H9 (cell line): ENCODE measurements at regions not wholly inside any gene's neighbourhood (a gene's known extent, or its start where the extent isn't known, plus 50 kb on each side); places are given as distances from the start of the nearest gene placed in this dataset.
A peak's percentile ranks its signal among the peaks of the same experiment; 100 is the strongest.

Source experiments
- DNase-seq: peaks from one replicate; pipeline ENCODE4 v3.0.0-alpha.2; 2017
- H2AFZ ChIP-seq: one replicate; pipeline ENCODE4 v1.6.1; 2013; ENCODE audit warnings: mild to moderate bottlenecking, low read length, control low read depth, moderate library complexity
- H2AK5ac ChIP-seq: 2 replicates; pipeline ENCODE4 v1.6.1; 2013; ENCODE audit warnings: low read length, control low read depth, mixed read lengths; ENCODE audit not compliant: insufficient read length
- H2BK120ac ChIP-seq: one replicate; pipeline ENCODE4 v1.6.1; 2013; ENCODE audit warnings: low read depth, mild to moderate bottlenecking, low read length, control low read depth, inconsistent platforms; ENCODE audit not compliant: poor library complexity, severe bottlenecking
- H2BK12ac ChIP-seq: 2 replicates; pipeline ENCODE4 v1.6.1; 2013; ENCODE audit warnings: low read length, control low read depth, mixed read lengths, low read depth; ENCODE audit not compliant: insufficient read length
- H2BK15ac ChIP-seq: 2 replicates; pipeline ENCODE4 v1.6.1; 2013; ENCODE audit warnings: low read depth, low read length, control low read depth
- H2BK20ac ChIP-seq: one replicate; pipeline ENCODE4 v1.6.1; 2013; ENCODE audit warnings: low read depth, mild to moderate bottlenecking, low read length, control low read depth, inconsistent platforms; ENCODE audit not compliant: poor library complexity, severe bottlenecking
- H2BK5ac ChIP-seq: 2 replicates; pipeline ENCODE4 v1.6.1; 2013; ENCODE audit warnings: low read length, control low read depth, mixed read lengths; ENCODE audit not compliant: insufficient read length
- H3K14ac ChIP-seq: 2 replicates; pipeline ENCODE4 v1.6.1; 2013; ENCODE audit warnings: low read length, control low read depth; ENCODE audit not compliant: insufficient read depth
- H3K18ac ChIP-seq: 2 replicates; pipeline ENCODE4 v1.6.1; 2013; ENCODE audit warnings: low read depth, mild to moderate bottlenecking, mixed read lengths, low read length, control low read depth; ENCODE audit not compliant: insufficient read length
- H3K23ac ChIP-seq: 2 replicates; pipeline ENCODE4 v1.6.1; 2013; ENCODE audit warnings: low read length, control low read depth, mixed read lengths, low read depth; ENCODE audit not compliant: insufficient read length
- H3K23me2 ChIP-seq: 2 replicates; pipeline ENCODE4 v1.6.1; 2013; ENCODE audit warnings: low read depth, mild to moderate bottlenecking, mixed read lengths, low read length, control low read depth; ENCODE audit not compliant: insufficient read length, poor library complexity, severe bottlenecking
- H3K27ac ChIP-seq: 2 replicates; pipeline ENCODE4 v1.5.1; 2013; ENCODE audit warnings: low read length, control low read depth, mixed read lengths, low read depth; ENCODE audit not compliant: insufficient read length
- H3K27me3 ChIP-seq: 2 replicates; pipeline ENCODE4 v1.6.1; 2013; ENCODE audit warnings: low read length, control low read depth, inconsistent platforms; ENCODE audit not compliant: insufficient read depth
- H3K4ac ChIP-seq: 2 replicates; pipeline ENCODE4 v1.6.1; 2013; ENCODE audit warnings: low read depth, mild to moderate bottlenecking, control low read depth, inconsistent platforms, low read length, moderate library complexity
- H3K4me1 ChIP-seq: 2 replicates; pipeline ENCODE4 v1.6.1; 2013; ENCODE audit warnings: low read length, control low read depth, inconsistent platforms; ENCODE audit not compliant: insufficient read depth
- H3K4me2 ChIP-seq: 2 replicates; pipeline ENCODE4 v1.6.1; 2013; ENCODE audit warnings: low read length, control low read depth, mixed read lengths; ENCODE audit not compliant: insufficient read length, insufficient read depth
- H3K56ac ChIP-seq: 2 replicates; pipeline ENCODE4 v1.6.1; 2013; ENCODE audit warnings: low read depth, mild to moderate bottlenecking, mixed read lengths, low read length, control low read depth; ENCODE audit not compliant: insufficient read length
- H3K79me1 ChIP-seq: 2 replicates; pipeline ENCODE4 v1.6.1; 2013; ENCODE audit warnings: low read depth, mild to moderate bottlenecking, moderate library complexity, low read length, control low read depth, inconsistent platforms; ENCODE audit not compliant: insufficient read depth, poor library complexity, severe bottlenecking
- H3K79me2 ChIP-seq: 2 replicates; pipeline ENCODE4 v1.6.1; 2013; ENCODE audit warnings: low read length, control low read depth, inconsistent platforms; ENCODE audit not compliant: insufficient read depth
- H3K9ac ChIP-seq: 2 replicates; pipeline ENCODE4 v1.6.1; 2013; ENCODE audit warnings: low read length, control low read depth, mixed read lengths; ENCODE audit not compliant: insufficient read length; ENCODE audit errors: extremely low read depth
- H3K9me3 ChIP-seq: one replicate; pipeline ENCODE4 v1.6.1; 2013; ENCODE audit warnings: low read depth, low read length, inconsistent platforms; ENCODE audit not compliant: control insufficient read depth
- H3T11ph ChIP-seq: one replicate; pipeline ENCODE4 v1.6.1; 2013; ENCODE audit warnings: mild to moderate bottlenecking, low read length, control low read depth, inconsistent platforms
- H4K20me1 ChIP-seq: one replicate; pipeline ENCODE4 v1.6.1; 2013; ENCODE audit not compliant: control insufficient read depth, insufficient read length, insufficient read depth
- H4K5ac ChIP-seq: 2 replicates; pipeline ENCODE4 v1.6.1; 2013; ENCODE audit warnings: low read depth, mild to moderate bottlenecking, mixed read lengths, low read length, control low read depth; ENCODE audit not compliant: insufficient read length
- H4K8ac ChIP-seq: replicated peaks from 2 replicates; pipeline ENCODE4 v1.6.1; 2013; ENCODE audit warnings: low read length, control low read depth, mixed read lengths, low read depth; ENCODE audit not compliant: insufficient read length
- H4K91ac ChIP-seq: 2 replicates; pipeline ENCODE4 v1.6.1; 2013; ENCODE audit warnings: low read depth, mild to moderate bottlenecking, moderate library complexity, mixed read lengths, low read length, control low read depth; ENCODE audit not compliant: insufficient read length
- H3K27ac Mint-ChIP-seq, 3 experiments: 2 replicates in 2 of 3; 3 replicates in 1 of 3; pipeline ENCODE4 v1.8.0; 2020 to 2021; ENCODE audit warnings: mixed read lengths in 3 of 3, mild to moderate bottlenecking in 1 of 3, moderate library complexity in 1 of 3
- H3K27me3 Mint-ChIP-seq: 2 replicates; pipeline ENCODE4 v1.8.0; 2021; ENCODE audit warnings: low read depth, mild to moderate bottlenecking, moderate library complexity, mixed read lengths
- H3K36me3 Mint-ChIP-seq, 3 experiments: 2 replicates in 2 of 3; 3 replicates in 1 of 3; pipeline ENCODE4 v1.8.0; 2020 to 2021; ENCODE audit warnings: low read depth in 3 of 3, mixed read lengths in 3 of 3; ENCODE audit not compliant: insufficient read depth in 1 of 3
- H3K4me1 Mint-ChIP-seq, 2 experiments: 2 replicates each; pipeline ENCODE4 v1.8.0; 2020; ENCODE audit warnings: mixed read lengths in 2 of 2
- H3K4me3 Mint-ChIP-seq, 2 experiments: 2 replicates in 1 of 2; 3 replicates in 1 of 2; pipeline ENCODE4 v1.8.0; 2020 to 2021; ENCODE audit warnings: mild to moderate bottlenecking in 2 of 2, mixed read lengths in 2 of 2, moderate library complexity in 1 of 2
- H3K9me3 Mint-ChIP-seq, 2 experiments: 2 replicates in 1 of 2; 3 replicates in 1 of 2; pipeline ENCODE4 v1.8.0; 2020; ENCODE audit warnings: mild to moderate bottlenecking in 2 of 2, mixed read lengths in 2 of 2, moderate library complexity in 1 of 2
- CTCF ChIP-seq: fragments of 200-600 bp; sonication (generic); conservative IDR thresholded peaks from 3 replicates; pipeline ENCODE4 v1.8.0; 2021; ENCODE audit warnings: antibody characterized with exemption, mild to moderate bottlenecking
- WGBS: extraction: QIAGEN DNeasy Blood & Tissue Kit; methylation state at CpG from one replicate; pipeline ENCODE4 v1.1.7; 2013; ENCODE audit warnings: missing lambda C conversion rate, low lambda C conversion rate, mixed read lengths; ENCODE audit not compliant: insufficient read length; ENCODE audit errors: extremely low coverage; 5-methylcytosine and 5-hydroxymethylcytosine counted together

- peaks cover 9 to 21% of the 10 kb centered on the region in 2 experiments; a peak in 4 of 5 replicates for H3K9me3 Mint-ChIP-seq
- no peak overlapping the region for H2BK5ac ChIP-seq
- no peaks in the 10 kb centered on the region for H3K4me1 ChIP-seq
- H3K27me3 Mint-ChIP-seq: no peaks in the 10 kb centered on the region
- H2BK15ac ChIP-seq: no peak overlapping the region
- DNase-seq: no peak
- no peak overlapping the region for H3K23ac ChIP-seq
- H3K79me2 ChIP-seq: no peaks in the 10 kb centered on the region
- H2BK20ac ChIP-seq: no peak overlapping the region
- no peaks in the 10 kb centered on the region for H4K20me1 ChIP-seq
- H3K18ac ChIP-seq: no peak overlapping the region
- no peak overlapping the region for H4K91ac ChIP-seq
- no peak overlapping the region for H2AK5ac ChIP-seq
- peaks cover 5 to 6% (median 6%) of the 10 kb centered on the region in 3 experiments; a peak in 6 of 7 replicates for H3K36me3 Mint-ChIP-seq
- H2BK120ac ChIP-seq: no peak overlapping the region
- H3K27ac ChIP-seq: no peak overlapping the region
- H2AFZ ChIP-seq: no peak overlapping the region
- H3K27me3 ChIP-seq: no peaks in the 10 kb centered on the region
- peak overlapping the region in 1 of 3 experiments; percentile 35; a peak in 1 of 7 replicates for H3K27ac Mint-ChIP-seq
- no peak overlapping the region for H3K4ac ChIP-seq
- no peaks in the 10 kb centered on the region for H3K4me1 Mint-ChIP-seq
- no peak overlapping the region for H2BK12ac ChIP-seq
- H3K56ac ChIP-seq: no peak overlapping the region
- no peaks in the 10 kb centered on the region for H3K79me1 ChIP-seq
- no peak overlapping the region for H3K9ac ChIP-seq
- no peak overlapping the region for H4K8ac ChIP-seq
- no peaks in the 10 kb centered on the region for H3K9me3 ChIP-seq
- no peak overlapping the region for H4K5ac ChIP-seq
- H3K4me3 Mint-ChIP-seq: no peak overlapping the region
- H3K4me2 ChIP-seq: no peak overlapping the region
- no peak overlapping the region for H3K14ac ChIP-seq
- no peaks in the 10 kb centered on the region for H3K23me2 ChIP-seq
- no peak for TF ChIP-seq CTCF
- H3T11ph ChIP-seq: no peak overlapping the region
- no CpG with 5 or more reads among the region's 3 CpGs for WGBS
These were observed 62.7 kb upstream of the SLC28A3 start for GRCh38 chr9:84403288-84403687.
